Posterior cingulate gyrus (tissue), 11 donors: ENCODE measurements at regions not wholly inside any gene's neighbourhood (a gene's known extent, or its start where the extent isn't known, plus 50 kb on each side); places are given as distances from the start of the nearest gene placed in this dataset.
"Not testable (repeated sequence)": the region's sequence is repeated elsewhere in the genome, so short reads cannot be mapped to it uniquely, and the experiment has no call there.

Experiments used
- DNase-seq, 10 donors: peaks; one replicate each; pipeline versions ENCODE4 v3.0.0 to v3.0.0-alpha.2; 2020 to 2021; ENCODE audit warnings: mixed read lengths in 3 of 10
- intact Hi-C: fragments of 100-400 bp; cut with DNase I; formaldehyde crosslinking; loops from one replicate; pipeline ENCODE4 v1.15.1; 2023

DNA sequence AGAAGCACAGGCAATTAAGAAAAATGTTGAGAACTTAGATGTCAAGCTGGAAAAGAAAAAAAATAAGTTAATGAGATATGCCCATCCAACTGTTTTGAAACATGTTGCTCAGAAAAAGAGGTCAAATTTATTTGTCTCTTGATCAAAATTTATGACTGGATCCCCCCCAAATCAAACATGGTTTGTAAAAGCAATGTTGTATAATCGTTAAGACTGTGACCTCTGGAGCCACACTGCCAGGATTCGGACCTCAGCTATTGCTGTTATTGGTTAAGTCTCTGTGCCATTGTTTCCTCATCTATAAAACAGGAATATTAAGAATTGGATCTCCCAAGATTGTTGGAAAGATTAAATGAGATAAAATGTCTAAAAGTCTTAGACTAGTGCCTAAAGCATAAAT is 51.9 kb upstream of the LRRK2 start:
- no peak for DNase-seq
- intact Hi-C loops: no loop called here

DNA sequence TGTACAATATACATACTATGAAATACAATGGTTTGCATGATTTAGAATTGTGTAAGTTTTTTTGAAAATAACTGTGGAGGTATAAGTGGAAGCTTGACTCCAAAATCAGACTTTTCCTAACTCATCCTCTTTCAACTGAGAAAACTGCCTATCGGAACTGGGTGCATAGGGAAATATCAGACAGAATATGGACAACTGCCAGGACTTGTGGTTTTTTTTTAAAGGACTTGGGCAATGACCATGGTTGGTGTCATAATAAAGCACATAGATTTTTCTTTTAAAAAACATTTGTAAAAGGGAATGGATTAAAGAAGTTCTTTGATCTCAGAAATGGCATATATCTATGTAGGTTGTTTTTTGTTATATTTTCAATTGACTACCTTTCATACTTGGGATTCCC is 53.3 kb upstream of the LRRK2 start:
- intact Hi-C loops: no loop called here
- DNase-seq: no peak

DNA sequence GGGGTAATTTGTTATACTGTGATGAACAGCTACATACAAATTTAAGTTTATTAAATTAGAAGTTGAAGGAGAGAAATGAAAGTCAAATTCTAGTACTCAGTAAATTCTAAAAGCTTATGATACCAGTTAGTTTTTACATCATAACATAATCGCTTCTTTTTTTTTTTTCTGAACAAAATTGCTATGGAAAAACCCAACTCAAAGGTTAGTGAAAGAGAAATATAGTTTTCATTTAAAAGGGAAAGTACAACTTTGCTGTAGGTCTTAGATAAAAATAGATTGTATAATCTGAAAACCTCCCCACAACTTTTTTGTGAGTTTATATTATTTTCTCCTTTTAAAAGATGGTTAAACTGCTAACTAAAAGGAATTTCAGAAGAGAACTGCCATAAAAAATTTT is 53.7 kb upstream of the LRRK2 start:
- DNase-seq: no peak
- intact Hi-C loops: no loop called here

DNA sequence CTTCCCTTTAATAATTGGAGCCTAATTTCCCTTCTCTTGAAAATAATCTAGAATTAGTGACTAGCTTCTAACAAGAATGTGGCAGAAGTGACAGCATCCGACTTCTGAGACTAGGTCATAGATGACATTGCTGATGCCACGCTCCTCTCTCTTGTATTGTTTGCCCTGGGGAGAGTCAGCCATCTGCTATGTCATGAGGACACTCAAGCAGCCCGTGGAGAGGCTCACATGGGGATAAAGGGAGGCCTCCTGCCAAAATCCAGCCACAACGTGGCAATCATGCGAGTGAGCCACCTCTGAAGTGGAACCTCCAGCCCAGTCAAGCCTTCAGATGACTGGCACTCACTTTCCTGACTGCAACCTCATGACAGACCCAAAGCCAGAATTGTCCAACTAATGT is 54.2 kb upstream of the LRRK2 start:
- no peak for DNase-seq
- intact Hi-C loops: no loop called here

DNA sequence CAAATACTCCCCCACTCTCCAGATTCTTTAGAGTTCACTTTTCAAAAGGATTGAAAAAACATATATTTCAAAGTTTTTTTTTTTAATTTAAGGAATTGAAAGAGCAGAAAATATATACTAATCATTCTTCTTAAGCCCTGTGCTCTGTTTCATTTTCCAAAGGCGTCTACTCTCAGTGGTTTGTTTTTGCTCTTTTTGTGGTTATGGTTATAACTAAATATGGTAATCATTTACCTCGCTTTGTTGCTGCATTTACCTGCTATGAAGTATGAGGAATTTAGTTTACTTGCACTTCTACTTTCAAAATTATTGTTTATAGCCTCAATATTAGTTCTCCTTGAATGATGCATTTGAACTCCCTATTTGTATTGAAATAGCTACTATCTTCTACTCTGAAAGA is 55.9 kb upstream of the LRRK2 start:
- intact Hi-C loops: no loop called here

DNA sequence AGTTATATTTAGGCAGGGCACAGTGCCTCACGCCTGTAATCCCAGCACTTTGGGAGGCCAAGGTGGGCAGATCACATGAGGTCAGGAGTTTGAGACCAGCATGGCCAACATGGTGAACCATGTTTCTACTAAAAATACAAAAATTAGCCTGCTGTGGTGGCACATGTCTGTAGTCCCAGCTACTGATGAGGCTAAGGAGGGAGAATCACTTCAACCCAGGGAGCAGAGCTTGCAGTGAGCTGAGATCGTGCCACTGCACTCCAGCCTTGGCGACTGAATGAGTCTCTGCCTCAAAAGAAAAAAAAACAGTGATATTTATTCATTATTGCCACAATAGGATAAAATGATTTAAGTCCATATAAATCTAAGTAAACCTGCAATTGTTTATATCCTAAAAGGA is 56.4 kb upstream of the LRRK2 start:
- DNase-seq, intact Hi-C loops: not testable (repeated sequence)

More for the DNA sequence above, 55.9 kb upstream of the LRRK2 start:
- DNase-seq: no peak

DNA sequence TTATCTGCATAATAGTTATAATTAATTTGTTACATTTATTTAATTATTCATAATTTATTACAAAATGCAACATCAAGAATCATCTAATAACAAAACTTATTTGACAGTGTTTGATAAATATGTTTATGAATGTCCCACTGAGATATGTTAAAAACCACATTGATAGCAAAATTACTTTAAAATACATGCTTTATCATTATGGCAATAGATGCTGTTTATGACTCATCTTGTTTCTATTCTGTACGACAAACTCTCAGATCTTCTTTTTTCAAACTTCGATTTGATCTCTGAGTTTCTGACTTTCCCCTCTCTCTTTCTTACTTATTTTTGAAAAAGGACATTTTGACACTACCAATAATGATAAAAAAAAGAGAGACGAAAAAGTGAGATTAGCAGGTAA is 56.8 kb upstream of the LRRK2 start:
- DNase-seq: no peak
- intact Hi-C loops: no loop called here

DNA sequence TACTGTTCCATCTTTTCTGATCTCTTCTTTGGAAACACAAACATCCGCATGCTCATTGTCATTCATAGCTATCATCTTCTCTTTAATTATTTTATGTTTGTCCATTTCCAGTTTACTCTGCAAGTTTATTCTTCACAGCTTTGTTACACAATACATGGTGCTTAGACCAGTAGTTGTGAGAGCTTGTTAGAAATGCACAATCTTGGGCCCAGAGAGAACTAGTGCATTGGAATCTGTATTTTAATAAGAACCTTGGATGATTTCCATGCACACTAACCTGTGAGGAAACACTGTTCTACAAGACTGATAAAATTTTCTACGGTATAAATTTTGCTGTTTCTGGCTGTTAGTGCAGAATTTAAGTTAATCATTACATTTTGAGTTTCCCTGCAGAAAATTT is 59.3 kb upstream of the SLC2A13 start:
- intact Hi-C loops: no loop called here
- DNase-seq: no peak

DNA sequence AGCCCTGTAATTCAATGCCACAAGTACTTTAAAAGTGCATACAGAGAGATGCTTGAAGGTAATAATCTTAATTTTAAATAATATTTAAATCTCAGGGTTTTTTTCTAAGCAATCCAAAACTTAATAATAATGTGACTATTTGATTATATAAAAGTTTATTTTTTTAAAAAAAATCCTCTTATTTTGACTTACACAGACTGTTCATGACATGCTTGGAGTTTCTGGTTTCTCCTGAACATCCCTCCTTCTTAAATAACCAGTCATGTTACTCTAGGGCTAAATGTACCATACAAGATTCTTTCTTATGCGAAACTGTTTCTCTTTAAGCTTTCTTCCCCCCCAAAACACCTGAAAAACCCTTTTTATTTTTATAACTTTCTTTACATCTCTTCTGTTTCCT is 58.2 kb upstream of the SLC2A13 start:
- DNase-seq: no peak
- intact Hi-C loops: no loop called here

DNA sequence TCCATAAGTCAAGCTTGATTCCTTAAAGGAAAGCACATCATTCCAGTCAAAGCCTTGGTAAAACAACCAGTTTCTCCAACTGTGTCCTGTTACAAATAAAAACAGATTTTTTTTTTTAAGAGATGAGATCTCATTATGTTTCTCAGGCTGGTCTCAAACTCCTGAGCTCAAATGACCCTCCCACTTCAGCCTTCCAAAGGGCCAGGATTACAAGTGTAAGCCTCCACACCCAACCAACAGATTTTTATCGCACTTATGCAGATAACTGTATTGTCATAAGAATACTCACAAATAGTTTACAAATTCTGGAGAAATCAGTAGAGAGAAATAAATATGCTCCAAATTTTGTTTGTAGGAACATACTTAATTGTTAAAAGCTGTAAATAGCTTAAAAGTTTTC is 56.2 kb upstream of the SLC2A13 start:
- intact Hi-C loops: no loop called here
- no peak for DNase-seq

DNA sequence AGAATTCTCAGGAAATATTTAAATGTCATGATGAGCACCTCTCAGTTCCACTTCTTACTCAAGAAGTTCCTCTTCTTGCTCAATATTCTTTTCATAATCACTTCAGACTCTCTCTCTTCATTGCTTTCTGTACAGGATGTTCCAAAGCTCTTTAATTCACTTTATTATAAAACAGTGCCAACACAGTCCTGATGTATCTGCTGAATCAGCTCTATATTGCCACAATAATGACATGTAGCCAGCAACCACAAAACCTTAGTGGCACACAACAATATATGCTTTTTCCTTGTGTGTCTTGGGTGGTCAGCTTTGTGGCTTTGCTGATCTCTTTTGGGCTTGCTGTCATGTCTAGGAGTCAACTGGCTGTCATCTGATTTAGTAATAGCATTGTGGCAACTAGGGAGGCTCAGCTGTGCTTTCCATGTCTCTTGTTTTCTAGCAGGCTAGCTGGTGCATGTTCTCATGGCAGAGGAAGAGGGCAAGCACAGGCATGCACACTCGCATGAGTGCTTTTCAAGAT is 52.8 kb upstream of the SLC2A13 start:
- intact Hi-C loops: no loop called here
- DNase-seq: no peak

DNA sequence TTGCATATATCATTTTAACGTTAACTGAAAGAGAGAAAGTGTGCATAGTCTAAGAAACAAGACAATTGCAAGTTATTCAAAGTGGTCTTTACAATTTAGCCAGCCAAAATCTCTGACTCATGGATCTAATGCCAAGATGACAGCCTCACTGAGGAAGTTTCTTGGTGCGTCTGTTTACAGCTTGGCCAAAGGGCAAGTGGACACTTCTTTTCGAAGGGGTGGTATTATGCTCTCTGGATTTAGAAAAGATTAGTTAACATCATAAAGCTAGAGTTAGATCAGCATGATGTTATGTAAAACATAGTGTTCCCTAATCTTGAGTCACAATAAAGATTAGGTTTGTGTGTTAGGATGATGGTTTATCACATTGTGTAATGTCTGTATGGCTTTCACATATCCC is 51.5 kb upstream of the SLC2A13 start:
- intact Hi-C loops: no loop called here
- no peak for DNase-seq

DNA sequence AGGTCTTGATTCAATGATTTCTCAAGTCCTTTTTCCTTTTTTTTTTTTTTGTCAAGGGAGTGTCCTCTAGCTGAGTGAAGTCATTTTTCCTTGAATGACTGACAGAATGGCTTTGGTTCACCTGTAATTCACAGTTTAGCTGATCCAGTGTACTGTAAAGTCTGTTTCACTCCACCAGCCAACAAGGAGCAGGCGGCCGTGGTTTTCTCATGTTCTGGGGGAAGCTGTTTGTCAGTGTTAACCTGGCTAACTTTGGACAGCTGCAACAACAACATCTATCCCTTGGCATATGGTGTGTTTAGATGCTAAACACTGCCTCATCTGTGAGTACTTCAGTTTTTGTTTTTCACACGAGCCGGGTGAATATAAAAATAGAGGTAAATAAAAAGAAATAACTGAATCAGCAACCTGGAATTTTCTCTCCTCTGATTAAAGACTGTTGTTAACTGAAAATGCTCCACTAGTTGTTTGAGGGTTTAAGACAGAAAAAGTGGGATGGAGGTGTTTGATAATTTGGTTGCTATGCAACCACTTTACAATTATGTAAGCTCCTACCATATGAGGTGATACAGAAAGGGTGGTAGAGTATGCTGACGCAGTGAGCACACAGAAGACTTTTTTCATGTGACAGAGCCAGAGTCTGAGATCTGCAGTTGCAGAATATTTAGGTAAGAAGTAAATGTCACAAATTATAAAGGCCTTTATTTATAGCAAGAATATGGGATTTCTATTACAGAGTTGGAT is 50.3 kb upstream of the SLC2A13 start:
- peak in 2 of 10 donors; percentile 12 to 78 for DNase-seq

More for the DNA sequence above, 50.3 kb upstream of the SLC2A13 start:
- intact Hi-C loops: no loop called here
